ENCODE measurements at regions not wholly inside any gene's neighbourhood (a gene's known extent, or its start where the extent isn't known, plus 50 kb on each side); places are given as distances from the start of the nearest gene placed in this dataset.

DNA sequence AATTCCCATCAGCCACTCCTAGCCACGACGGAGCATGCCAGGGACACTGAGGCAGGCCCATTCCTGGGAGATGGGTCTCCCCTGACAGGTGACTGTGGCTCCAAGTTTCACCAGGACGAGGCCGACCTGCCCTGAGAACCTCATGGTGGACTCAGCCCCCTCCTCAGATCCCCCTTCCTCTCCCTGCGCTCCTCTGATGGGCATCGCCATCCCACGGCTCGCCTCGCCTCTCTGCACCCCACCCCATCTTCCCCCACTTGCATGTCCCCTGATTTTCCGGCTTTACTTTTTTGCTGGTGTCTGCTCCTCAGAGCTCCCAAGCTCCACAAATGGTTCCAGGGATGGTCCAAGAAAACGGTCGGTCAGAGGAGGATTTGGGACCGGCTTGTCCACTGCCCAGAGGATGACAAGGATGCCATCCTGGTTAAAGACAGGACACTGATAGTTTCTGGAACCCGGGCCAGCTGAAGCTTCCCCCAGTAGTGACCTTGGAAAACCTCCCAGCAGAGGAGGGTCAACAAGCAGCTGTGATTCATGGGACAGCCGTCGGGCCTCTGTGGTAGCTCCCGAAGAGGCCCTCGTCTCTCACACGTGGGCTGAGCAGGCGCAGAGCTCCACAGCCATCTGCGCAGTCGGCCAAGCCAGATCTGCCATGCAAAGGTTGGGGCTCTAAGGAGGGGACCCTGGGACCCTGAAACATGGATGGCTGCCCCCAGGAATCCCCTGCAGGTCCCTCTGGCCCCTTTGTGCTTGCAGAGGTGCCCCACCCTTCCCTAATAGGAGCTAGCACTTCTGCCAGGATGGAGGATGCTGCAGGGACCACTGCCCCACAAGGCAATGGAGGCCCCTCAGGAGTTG lies 87.8 kb upstream of the SLC66A3 start:
- no peak overlapping the region for H3K4me3 ChIP-seq (ENCODE audit: low read depth in 1 of 5, low read length in 5 of 5)
- no peaks in the 10 kb centered on the region for H3K36me3 ChIP-seq (ENCODE audit: control insufficient read depth in 5 of 5, insufficient read depth in 5 of 5, low read length in 5 of 5)
- H3K9me3 ChIP-seq (ENCODE audit: control insufficient read depth in 5 of 5, low read length in 5 of 5): no peaks in the 10 kb centered on the region
- H3K27me3 ChIP-seq (ENCODE audit: control insufficient read depth in 5 of 5, insufficient read depth in 4 of 5, low read length in 5 of 5): peaks cover 0 to 14% (median 3%) of the 10 kb centered on the region in 5 donors
- H3K27ac ChIP-seq (ENCODE audit: low read depth, low read length): no peak overlapping the region
- no peak overlapping the region for H3K9ac ChIP-seq (ENCODE audit: low read length in 5 of 5)
- peaks cover 0 to 3% (median 0%) of the 10 kb centered on the region in 5 donors for H3K4me1 ChIP-seq (ENCODE audit: control insufficient read depth in 5 of 5, insufficient read depth in 5 of 5, low read length in 5 of 5)

DNA sequence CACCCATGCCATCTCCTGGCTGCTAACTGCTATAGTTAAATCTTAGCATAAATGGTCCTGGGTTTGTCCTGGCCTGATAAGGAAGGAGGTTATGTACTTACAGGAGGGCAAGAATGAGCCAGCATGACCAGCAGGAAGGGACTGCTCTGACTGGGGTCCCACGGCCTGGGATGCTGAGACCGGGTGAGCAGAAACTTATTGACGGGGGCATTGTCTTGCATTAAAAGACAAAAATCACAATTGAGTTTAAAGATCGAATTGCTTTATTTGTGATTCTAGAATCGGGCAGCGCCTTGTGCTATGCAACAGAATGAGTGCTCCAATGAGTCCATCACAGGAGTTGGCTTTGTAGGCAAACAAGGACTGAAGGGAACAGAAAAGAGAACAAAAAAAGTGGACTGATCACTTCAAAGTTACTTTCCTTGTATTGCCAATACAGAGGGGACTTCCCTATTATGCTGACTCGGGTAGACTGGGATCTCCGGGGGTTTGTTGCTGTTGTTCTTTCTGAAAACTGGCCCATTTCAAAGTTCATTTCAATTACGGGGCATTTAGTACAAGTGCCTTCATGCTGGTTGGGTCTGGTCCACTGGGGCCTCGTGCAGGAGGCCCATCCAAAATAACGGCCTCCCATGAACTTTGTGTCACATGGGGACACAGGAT lies 87.1 kb upstream of the SLC66A3 start:
- Histone ChIP-seq H3K9me3 (ENCODE audit: control insufficient read depth in 5 of 5, low read length in 5 of 5) (no peaks in the 10 kb centered on the region), H3K4me3 (ENCODE audit: low read depth in 1 of 5, low read length in 5 of 5) (no peak overlapping the region), H3K36me3 (ENCODE audit: control insufficient read depth in 5 of 5, insufficient read depth in 5 of 5, low read length in 5 of 5) (no peaks in the 10 kb centered on the region), H3K27ac (ENCODE audit: low read depth, low read length) (no peak overlapping the region), H3K9ac (ENCODE audit: low read length in 5 of 5) (no peak overlapping the region), H3K27me3 (ENCODE audit: control insufficient read depth in 5 of 5, insufficient read depth in 4 of 5, low read length in 5 of 5) (peaks cover 0 to 14% (median 5%) of the 10 kb centered on the region in 5 donors), H3K4me1 (ENCODE audit: control insufficient read depth in 5 of 5, insufficient read depth in 5 of 5, low read length in 5 of 5) (peaks cover 0 to 3% (median 0%) of the 10 kb centered on the region in 5 donors)

DNA sequence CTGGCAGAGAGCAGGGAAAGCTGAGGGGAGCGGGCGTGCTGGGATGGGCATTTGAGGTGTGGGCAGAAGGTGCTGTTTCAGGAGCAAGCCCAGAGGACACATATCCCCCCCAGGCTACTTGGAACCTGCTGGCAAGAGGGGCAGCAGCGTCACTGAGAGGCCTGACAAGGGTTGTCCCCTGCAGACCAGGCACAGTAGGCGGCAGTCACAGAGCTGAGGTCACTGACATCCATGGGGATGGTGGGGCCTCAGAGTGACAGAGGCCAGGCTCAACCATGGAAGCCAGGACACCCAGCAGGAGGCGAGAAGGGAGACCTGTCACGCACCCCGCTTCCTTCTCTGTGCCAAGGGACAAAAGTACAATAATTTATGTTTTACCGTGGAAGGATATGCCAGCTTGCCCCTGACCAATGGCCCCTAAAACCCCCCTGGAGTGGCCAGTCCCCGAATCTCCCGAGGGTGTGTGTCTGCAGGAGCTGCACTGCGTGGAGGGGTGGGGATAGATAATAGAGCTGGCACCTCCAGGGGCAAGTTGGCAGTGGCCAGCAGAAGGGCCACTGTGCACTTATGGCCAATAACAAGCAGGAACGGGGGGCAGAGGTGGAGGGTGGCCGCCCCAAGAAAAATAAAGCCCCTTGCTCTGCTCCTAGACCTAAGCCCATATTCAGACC lies 86.3 kb upstream of the SLC66A3 start:
- Histone ChIP-seq H3K27me3 (ENCODE audit: control insufficient read depth in 5 of 5, insufficient read depth in 4 of 5, low read length in 5 of 5) (peaks cover 0 to 14% (median 5%) of the 10 kb centered on the region in 5 donors), H3K27ac (ENCODE audit: low read depth, low read length) (no peak overlapping the region), H3K4me3 (ENCODE audit: low read depth in 1 of 5, low read length in 5 of 5) (no peak overlapping the region), H3K9ac (ENCODE audit: low read length in 5 of 5) (no peak overlapping the region), H3K4me1 (ENCODE audit: control insufficient read depth in 5 of 5, insufficient read depth in 5 of 5, low read length in 5 of 5) (peaks cover 0 to 3% (median 0%) of the 10 kb centered on the region in 5 donors), H3K9me3 (ENCODE audit: control insufficient read depth in 5 of 5, low read length in 5 of 5) (no peaks in the 10 kb centered on the region), H3K36me3 (ENCODE audit: control insufficient read depth in 5 of 5, insufficient read depth in 5 of 5, low read length in 5 of 5) (no peaks in the 10 kb centered on the region)

DNA sequence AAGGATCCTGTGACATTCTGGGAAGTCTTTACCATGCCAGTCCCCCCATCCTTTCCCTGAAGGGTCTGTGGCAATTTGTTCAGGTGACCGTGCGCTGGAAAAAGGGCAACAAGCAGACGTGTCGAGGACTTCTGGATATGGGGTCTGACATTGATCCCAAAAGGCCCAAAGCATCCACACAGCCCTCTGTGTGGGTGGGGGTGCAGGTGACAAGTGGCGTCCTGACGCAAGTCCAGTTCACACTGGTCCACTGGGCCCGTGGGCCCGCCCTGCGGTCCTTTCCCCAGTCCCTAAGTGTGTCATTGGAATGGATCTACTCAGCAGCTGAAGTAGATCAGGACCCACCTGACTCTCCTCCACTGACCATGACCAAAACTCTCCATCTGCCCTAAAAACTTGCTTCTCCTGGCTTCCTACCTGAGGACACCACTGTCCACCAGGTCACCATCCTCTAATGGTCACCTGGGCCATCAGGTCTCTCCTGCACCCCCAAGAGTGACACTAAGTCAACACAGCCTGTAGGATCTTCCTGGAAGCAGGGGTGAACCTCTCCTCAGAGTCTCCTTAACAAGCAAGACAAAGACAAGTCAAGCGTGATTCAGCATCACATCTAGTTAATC lies 85.6 kb upstream of the SLC66A3 start:
- Histone ChIP-seq H3K4me3 (ENCODE audit: low read depth in 1 of 5, low read length in 5 of 5) (no peak overlapping the region), H3K27me3 (ENCODE audit: control insufficient read depth in 5 of 5, insufficient read depth in 4 of 5, low read length in 5 of 5) (peaks cover 3 to 19% (median 5%) of the 10 kb centered on the region in 5 donors)

DNA sequence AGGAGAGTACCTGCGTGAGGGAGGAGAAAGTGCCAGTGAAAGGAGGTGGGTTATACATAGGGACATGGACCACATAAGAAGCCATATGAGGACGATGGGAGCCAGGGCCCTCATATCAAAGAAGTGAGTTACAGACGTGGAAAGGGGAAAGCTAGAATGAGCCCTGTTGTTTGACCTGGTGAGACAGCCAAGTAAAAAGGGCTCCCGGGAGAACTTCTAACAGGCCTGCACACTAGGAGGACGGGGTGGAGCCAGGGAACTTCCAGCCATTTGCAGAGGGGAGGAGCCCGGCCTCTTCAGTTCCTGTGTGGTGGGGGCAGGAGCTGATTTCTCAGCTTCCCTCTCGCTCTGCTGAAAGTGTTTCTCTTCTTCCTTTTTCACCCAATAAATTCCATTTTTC lies 84.1 kb upstream of the SLC66A3 start:
- no peak overlapping the region for H3K9ac ChIP-seq (ENCODE audit: low read length in 5 of 5)
- peaks cover 0 to 3% (median 0%) of the 10 kb centered on the region in 5 donors for H3K4me1 ChIP-seq (ENCODE audit: control insufficient read depth in 5 of 5, insufficient read depth in 5 of 5, low read length in 5 of 5)
- H3K27me3 ChIP-seq (ENCODE audit: control insufficient read depth in 5 of 5, insufficient read depth in 4 of 5, low read length in 5 of 5): peaks cover 0 to 13% (median 5%) of the 10 kb centered on the region in 5 donors
- no peak overlapping the region for H3K27ac ChIP-seq (ENCODE audit: low read depth, low read length)
- peaks cover 0 to 3% (median 0%) of the 10 kb centered on the region in 5 donors for H3K9me3 ChIP-seq (ENCODE audit: control insufficient read depth in 5 of 5, low read length in 5 of 5)
- H3K4me3 ChIP-seq (ENCODE audit: low read depth in 1 of 5, low read length in 5 of 5): no peak overlapping the region
- H3K36me3 ChIP-seq (ENCODE audit: control insufficient read depth in 5 of 5, insufficient read depth in 5 of 5, low read length in 5 of 5): no peaks in the 10 kb centered on the region

More for the DNA sequence above, 85.6 kb upstream of the SLC66A3 start:
- Histone ChIP-seq H3K27ac (ENCODE audit: low read depth, low read length) (no peak overlapping the region), H3K9me3 (ENCODE audit: control insufficient read depth in 5 of 5, low read length in 5 of 5) (no peaks in the 10 kb centered on the region), H3K4me1 (ENCODE audit: control insufficient read depth in 5 of 5, insufficient read depth in 5 of 5, low read length in 5 of 5) (peaks cover 0 to 3% (median 0%) of the 10 kb centered on the region in 5 donors), H3K36me3 (ENCODE audit: control insufficient read depth in 5 of 5, insufficient read depth in 5 of 5, low read length in 5 of 5) (no peaks in the 10 kb centered on the region), H3K9ac (ENCODE audit: low read length in 5 of 5) (no peak overlapping the region)

DNA sequence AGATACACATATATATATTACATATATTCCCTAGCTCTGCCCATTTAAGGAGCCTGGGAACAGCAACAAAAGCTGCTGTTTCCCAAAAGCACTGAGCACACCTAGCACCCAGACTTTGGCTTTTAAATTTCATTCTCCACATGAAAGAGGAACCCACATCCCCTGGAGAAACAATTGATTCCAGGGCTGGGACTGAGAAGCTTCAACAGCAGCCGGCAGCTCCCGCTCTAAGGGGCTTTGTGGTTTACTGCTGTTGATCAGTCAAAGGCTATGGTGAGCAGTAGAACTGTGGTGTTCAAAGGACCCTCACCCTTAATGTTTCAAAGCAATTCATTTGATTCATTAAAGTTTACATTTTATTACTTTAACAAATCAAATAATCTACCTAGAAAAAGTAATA lies 83.3 kb upstream of the SLC66A3 start:
- no peak overlapping the region for H3K9ac ChIP-seq (ENCODE audit: low read length in 5 of 5)
- H3K4me1 ChIP-seq (ENCODE audit: control insufficient read depth in 5 of 5, insufficient read depth in 5 of 5, low read length in 5 of 5): peaks cover 0 to 3% (median 0%) of the 10 kb centered on the region in 5 donors
- H3K27me3 ChIP-seq (ENCODE audit: control insufficient read depth in 5 of 5, insufficient read depth in 4 of 5, low read length in 5 of 5): peaks cover 0 to 11% (median 5%) of the 10 kb centered on the region in 5 donors
- no peak overlapping the region for H3K4me3 ChIP-seq (ENCODE audit: low read depth in 1 of 5, low read length in 5 of 5)
- H3K27ac ChIP-seq (ENCODE audit: low read depth, low read length): no peak overlapping the region
- peaks cover 0 to 3% (median 0%) of the 10 kb centered on the region in 5 donors for H3K9me3 ChIP-seq (ENCODE audit: control insufficient read depth in 5 of 5, low read length in 5 of 5)
- no peaks in the 10 kb centered on the region for H3K36me3 ChIP-seq (ENCODE audit: control insufficient read depth in 5 of 5, insufficient read depth in 5 of 5, low read length in 5 of 5)

DNA sequence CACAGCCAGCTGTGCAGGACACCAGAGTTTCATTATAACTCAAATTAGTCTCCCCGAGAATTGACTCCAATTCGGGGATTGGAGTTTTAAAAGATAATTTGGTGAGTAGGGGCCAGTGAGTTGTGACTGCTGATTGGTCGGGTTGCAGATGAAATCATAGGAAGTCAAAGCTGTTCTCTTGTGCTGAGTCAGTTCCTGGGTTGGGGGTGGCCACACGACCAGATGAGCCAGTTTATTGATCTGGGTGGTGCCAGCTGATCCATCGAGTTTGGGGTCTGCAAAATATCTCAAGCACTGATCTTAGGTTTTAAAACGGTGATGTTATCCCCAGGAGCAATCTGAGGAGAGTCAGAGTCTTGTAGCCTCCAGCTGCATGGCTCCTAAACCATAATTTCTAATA lies 82.7 kb upstream of the SLC66A3 start:
- H3K27ac ChIP-seq (ENCODE audit: low read depth, low read length): no peak overlapping the region
- H3K4me3 ChIP-seq (ENCODE audit: low read depth in 1 of 5, low read length in 5 of 5): no peak overlapping the region
- H3K4me1 ChIP-seq (ENCODE audit: control insufficient read depth in 5 of 5, insufficient read depth in 5 of 5, low read length in 5 of 5): peaks cover 0 to 3% (median 0%) of the 10 kb centered on the region in 5 donors
- peaks cover 0 to 7% (median 5%) of the 10 kb centered on the region in 5 donors for H3K27me3 ChIP-seq (ENCODE audit: control insufficient read depth in 5 of 5, insufficient read depth in 4 of 5, low read length in 5 of 5)
- no peak overlapping the region for H3K9ac ChIP-seq (ENCODE audit: low read length in 5 of 5)
- H3K36me3 ChIP-seq (ENCODE audit: control insufficient read depth in 5 of 5, insufficient read depth in 5 of 5, low read length in 5 of 5): no peaks in the 10 kb centered on the region
- H3K9me3 ChIP-seq (ENCODE audit: control insufficient read depth in 5 of 5, low read length in 5 of 5): peaks cover 0 to 3% (median 0%) of the 10 kb centered on the region in 5 donors

DNA sequence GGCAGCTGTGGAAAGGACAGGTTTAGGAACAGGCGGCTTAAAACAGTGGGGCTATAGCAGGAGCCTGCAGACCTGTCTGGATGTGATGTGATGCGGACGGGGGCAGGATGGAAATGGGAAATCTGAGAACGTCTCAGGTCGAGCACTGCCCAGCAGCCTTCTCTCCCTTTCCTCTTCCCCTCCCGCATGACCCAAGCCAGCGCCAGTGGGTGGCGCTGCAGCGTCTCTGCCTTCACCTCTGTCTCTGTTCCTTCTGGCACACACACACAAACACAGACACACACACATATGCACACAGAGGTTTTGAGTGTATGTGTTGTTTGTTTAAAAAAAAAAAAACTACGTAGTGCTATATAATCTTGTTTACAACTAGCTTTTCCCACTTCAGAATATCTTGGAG lies 82.0 kb upstream of the SLC66A3 start:
- H3K9me3 ChIP-seq (ENCODE audit: control insufficient read depth in 5 of 5, low read length in 5 of 5): peaks cover 0 to 3% (median 0%) of the 10 kb centered on the region in 5 donors
- H3K27ac ChIP-seq (ENCODE audit: low read depth, low read length): no peak overlapping the region
- peaks cover 0 to 7% (median 6%) of the 10 kb centered on the region in 5 donors for H3K27me3 ChIP-seq (ENCODE audit: control insufficient read depth in 5 of 5, insufficient read depth in 4 of 5, low read length in 5 of 5)
- H3K4me3 ChIP-seq (ENCODE audit: low read depth in 1 of 5, low read length in 5 of 5): no peak overlapping the region
- no peak overlapping the region for H3K9ac ChIP-seq (ENCODE audit: low read length in 5 of 5)
- H3K4me1 ChIP-seq (ENCODE audit: control insufficient read depth in 5 of 5, insufficient read depth in 5 of 5, low read length in 5 of 5): peaks cover 0 to 3% (median 0%) of the 10 kb centered on the region in 5 donors
- no peaks in the 10 kb centered on the region for H3K36me3 ChIP-seq (ENCODE audit: control insufficient read depth in 5 of 5, insufficient read depth in 5 of 5, low read length in 5 of 5)

DNA sequence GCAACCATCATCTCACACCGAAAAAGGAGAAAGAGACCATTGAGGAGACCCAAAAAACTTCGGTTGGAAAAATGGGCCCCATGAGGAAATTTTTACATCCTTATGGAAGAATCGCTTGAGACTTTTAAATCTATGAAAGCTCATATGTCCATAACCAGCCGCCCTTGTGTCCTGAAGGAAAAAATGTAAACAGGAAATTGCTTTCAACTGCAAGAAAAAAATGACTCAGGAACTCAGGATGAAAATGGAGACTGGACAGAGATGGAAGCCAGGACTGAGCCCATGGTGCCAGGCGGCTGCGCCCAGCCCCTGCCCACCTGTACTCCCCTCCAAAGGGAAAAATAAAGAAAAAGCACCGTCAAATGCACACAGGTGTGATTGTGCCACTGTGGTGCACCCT lies 81.5 kb upstream of the SLC66A3 start:
- Histone ChIP-seq H3K9ac (ENCODE audit: low read length in 5 of 5) (no peak overlapping the region), H3K4me1 (ENCODE audit: control insufficient read depth in 5 of 5, insufficient read depth in 5 of 5, low read length in 5 of 5) (peaks cover 0 to 3% (median 0%) of the 10 kb centered on the region in 5 donors), H3K9me3 (ENCODE audit: control insufficient read depth in 5 of 5, low read length in 5 of 5) (peaks cover 0 to 3% (median 0%) of the 10 kb centered on the region in 5 donors), H3K27me3 (ENCODE audit: control insufficient read depth in 5 of 5, insufficient read depth in 4 of 5, low read length in 5 of 5) (peaks cover 0 to 8% (median 6%) of the 10 kb centered on the region in 5 donors), H3K4me3 (ENCODE audit: low read depth in 1 of 5, low read length in 5 of 5) (no peak overlapping the region), H3K36me3 (ENCODE audit: control insufficient read depth in 5 of 5, insufficient read depth in 5 of 5, low read length in 5 of 5) (no peaks in the 10 kb centered on the region), H3K27ac (ENCODE audit: low read depth, low read length) (no peak overlapping the region)

Measured in subcutaneous abdominal adipose tissue (tissue), 5 donors.